H1 (cell line): ENCODE measurements at regions not wholly inside any gene's neighbourhood (a gene's known extent, or its start where the extent isn't known, plus 50 kb on each side); places are given as distances from the start of the nearest gene placed in this dataset.

Source experiments
- CTCF ChIA-PET: fragments of 300-600 bp; sonication (Branson Sonifier 250); formaldehyde crosslinking; loops from one replicate; lab custom pipeline; 2021; ENCODE audit not compliant: partially characterized antibody; lab: Charles Lee
- POLR2A ChIA-PET: fragments of 300-600 bp; sonication (Branson Sonifier 250); formaldehyde crosslinking; loops from one replicate; lab custom pipeline; 2021; ENCODE audit warnings: inconsistent platforms; ENCODE audit not compliant: partially characterized antibody; lab: Charles Lee
- DNase-seq, 2 experiments: peaks; one replicate each; pipeline versions ENCODE4 v3.0.0 to v3.0.0-alpha.2; 2010 to 2022; ENCODE audit warnings: low spot score in 2 of 2, low read depth in 1 of 2, mixed read lengths in 1 of 2
- FAIRE-seq: peaks from 2 replicates; lab custom pipeline; 2011; peaks lifted over from hg19 to GRCh38; lab: Jason Lieb, UNC
- H2AFZ ChIP-seq: 2 replicates; pipeline ENCODE4 v1.8.1; 2012; ENCODE audit warnings: low read length, inconsistent platforms
- H2AK5ac ChIP-seq: 2 replicates; pipeline ENCODE4 v1.6.1; 2013; ENCODE audit warnings: low read depth, low read length
- H2BK120ac ChIP-seq: replicated peaks from 2 replicates; pipeline ENCODE3; 2013; ENCODE audit warnings: low read depth, low read length, inconsistent platforms
- H2BK12ac ChIP-seq: 2 replicates; pipeline ENCODE4 v1.6.1; 2013; ENCODE audit warnings: low read depth, low read length
- H2BK15ac ChIP-seq: 2 replicates; pipeline ENCODE4 v1.6.1; 2013; ENCODE audit warnings: low read length
- H2BK20ac ChIP-seq: 2 replicates; pipeline ENCODE4 v1.6.1; 2013; ENCODE audit warnings: low read length
- H2BK5ac ChIP-seq: 2 replicates; pipeline ENCODE4 v1.6.1; 2013; ENCODE audit warnings: low read depth, low read length
- H3K14ac ChIP-seq: 2 replicates; pipeline ENCODE4 v1.6.1; 2013; ENCODE audit warnings: inconsistent platforms; ENCODE audit not compliant: insufficient read length
- H3K18ac ChIP-seq: 2 replicates; pipeline ENCODE4 v1.6.1; 2013; ENCODE audit warnings: low read length; ENCODE audit errors: extremely low read depth
- H3K23ac ChIP-seq: 2 replicates; pipeline ENCODE4 v1.6.1; 2013; ENCODE audit warnings: inconsistent platforms; ENCODE audit not compliant: insufficient read length
- H3K23me2 ChIP-seq: 2 replicates; pipeline ENCODE4 v1.6.1; 2013; ENCODE audit warnings: low read depth, low read length
- H3K27ac ChIP-seq: 2 replicates; pipeline ENCODE4 v1.6.1; 2011; ENCODE audit warnings: low read depth, low read length, inconsistent platforms
- H3K27me3 ChIP-seq, 4 experiments: replicated peaks in 1 of 4; 1 replicate in 1 of 4; 2 replicates in 3 of 4; pipeline versions ENCODE4 v1.6.1 to v1.8.1; 2011 to 2013; ENCODE audit warnings: low read length in 3 of 4, mild to moderate bottlenecking in 3 of 4, inconsistent platforms in 2 of 4, mixed read lengths in 2 of 4, moderate library complexity in 1 of 4; ENCODE audit not compliant: control insufficient read depth in 3 of 4, insufficient read depth in 3 of 4; ENCODE audit errors: extremely low read depth in 1 of 4
- H3K36me3 ChIP-seq, 4 experiments: 2 replicates each; pipeline versions ENCODE4 v1.6.1 to v1.8.1; 2011 to 2013; ENCODE audit warnings: mild to moderate bottlenecking in 4 of 4, low read length in 3 of 4, moderate library complexity in 2 of 4, control low read depth in 1 of 4, inconsistent platforms in 1 of 4; ENCODE audit not compliant: insufficient read depth in 4 of 4, control insufficient read depth in 2 of 4
- H3K4ac ChIP-seq: replicated peaks from 2 replicates; pipeline ENCODE3; 2013; ENCODE audit warnings: low read length, low read depth, mixed read lengths, inconsistent platforms; ENCODE audit not compliant: insufficient read length
- H3K4me1 ChIP-seq, 4 experiments: replicated peaks in 1 of 4; 1 replicate in 1 of 4; 2 replicates in 3 of 4; pipeline versions ENCODE4 v1.6.1 to v1.8.1; 2011 to 2013; ENCODE audit warnings: low read length in 3 of 4, inconsistent platforms in 2 of 4, mixed read lengths in 1 of 4; ENCODE audit not compliant: insufficient read depth in 4 of 4, control insufficient read depth in 3 of 4
- H3K4me2 ChIP-seq, 2 experiments: 2 replicates each; pipeline versions ENCODE4 v1.6.1 to v1.8.1; 2011 to 2013; ENCODE audit warnings: low read depth in 2 of 2, low read length in 2 of 2, control low read depth in 1 of 2, inconsistent platforms in 1 of 2, mild to moderate bottlenecking in 1 of 2; ENCODE audit not compliant: insufficient read depth in 1 of 2
- H3K4me3 ChIP-seq, 4 experiments: fragments of 200-600, 300-600 bp in 1 of 4; sonication (generic), shearing (Covaris generic), sonication (Bioruptor Twin) in 1 of 4; 2 replicates each; pipeline versions ENCODE4 v1.5.1 to v1.8.1; 2011 to 2016; ENCODE audit warnings: low read length in 4 of 4, low read depth in 3 of 4, control low read depth in 2 of 4, inconsistent platforms in 2 of 4, mild to moderate bottlenecking in 2 of 4, mixed read lengths in 1 of 4, moderate library complexity in 1 of 4; ENCODE audit not compliant: insufficient read depth in 2 of 4; ENCODE audit errors: extremely low read depth in 1 of 4
- H3K56ac ChIP-seq: replicated peaks from 2 replicates; pipeline ENCODE3; 2013; ENCODE audit warnings: low read depth, mild to moderate bottlenecking, mixed read lengths, low read length, inconsistent platforms; ENCODE audit not compliant: insufficient read length
- H3K79me1 ChIP-seq: 2 replicates; pipeline ENCODE4 v1.6.1; 2013; ENCODE audit warnings: low read depth, low read length, control low read depth
- H3K79me2 ChIP-seq, 2 experiments: 2 replicates each; pipeline versions ENCODE4 v1.6.1 to v1.8.1; 2012 to 2013; ENCODE audit warnings: low read length in 2 of 2, mild to moderate bottlenecking in 2 of 2, inconsistent platforms in 1 of 2; ENCODE audit not compliant: insufficient read depth in 2 of 2, control insufficient read depth in 1 of 2
- H3K9ac ChIP-seq, 4 experiments: replicated peaks in 1 of 4; 1 replicate in 1 of 4; 2 replicates in 3 of 4; pipeline versions ENCODE4 v1.6.1 to v1.8.1; 2011 to 2013; ENCODE audit warnings: low read depth in 3 of 4, low read length in 3 of 4, control low read depth in 2 of 4, mild to moderate bottlenecking in 2 of 4, moderate library complexity in 2 of 4, inconsistent platforms in 1 of 4; ENCODE audit errors: extremely low read depth in 1 of 4
- H3K9me3 ChIP-seq, 2 experiments: 2 replicates each; pipeline versions ENCODE4 v1.6.1 to v1.8.1; 2012 to 2013; ENCODE audit warnings: mild to moderate bottlenecking in 2 of 2, moderate library complexity in 2 of 2, control low read depth in 1 of 2, inconsistent platforms in 1 of 2, low read depth in 1 of 2, low read length in 1 of 2, mixed read lengths in 1 of 2; ENCODE audit not compliant: insufficient read depth in 2 of 2
- H4K20me1 ChIP-seq, 2 experiments: replicated peaks in 1 of 2; 2 replicates each; pipeline versions ENCODE3 to v1.8.1; 2011 to 2013; ENCODE audit warnings: inconsistent platforms in 2 of 2, low read length in 2 of 2, mild to moderate bottlenecking in 1 of 2; ENCODE audit not compliant: insufficient read depth in 2 of 2, control insufficient read depth in 1 of 2
- H4K5ac ChIP-seq: 2 replicates; pipeline ENCODE4 v1.6.1; 2013; ENCODE audit warnings: low read length, low read depth, mixed read lengths, inconsistent platforms; ENCODE audit not compliant: insufficient read length
- H4K8ac ChIP-seq: 2 replicates; pipeline ENCODE4 v1.8.0; 2013; ENCODE audit warnings: mild to moderate bottlenecking, moderate library complexity, low read length, inconsistent platforms; ENCODE audit not compliant: insufficient read depth; ENCODE audit errors: extremely low read depth
- H4K91ac ChIP-seq: replicated peaks from 2 replicates; pipeline ENCODE3; 2013; ENCODE audit warnings: low read length, mixed read lengths, inconsistent platforms; ENCODE audit not compliant: insufficient read length
- ATF3 ChIP-seq: IDR thresholded peaks from 2 replicates; pipeline ENCODE4 v1.6.1; 2011; ENCODE audit warnings: low read depth, mild to moderate bottlenecking, low read length; ENCODE audit not compliant: insufficient read depth
- E2F6 ChIP-seq: IDR thresholded peaks from 2 replicates; pipeline ENCODE4 v1.6.1; 2012; ENCODE audit warnings: inconsistent platforms
- FOSL1 ChIP-seq: IDR thresholded peaks from 2 replicates; pipeline ENCODE4 v1.6.1; 2011; ENCODE audit warnings: mild to moderate bottlenecking, low read depth, low read length, moderate library complexity; ENCODE audit not compliant: insufficient read depth
- JUN ChIP-seq: IDR thresholded peaks from 2 replicates; pipeline ENCODE4 v1.6.1; 2011; ENCODE audit warnings: low read depth, mild to moderate bottlenecking, improper control_type of control experiment, low read length
- RBBP5 ChIP-seq: IDR thresholded peaks from 2 replicates; pipeline ENCODE4 v1.7.1; 2012; ENCODE audit warnings: low read depth, mild to moderate bottlenecking, inconsistent platforms, low read length, moderate library complexity, borderline replicate concordance
- TEAD4 ChIP-seq: IDR thresholded peaks from 2 replicates; pipeline ENCODE4 v1.6.1; 2012; ENCODE audit warnings: low read depth, low read length, inconsistent platforms, mixed read lengths
- ZNF274 ChIP-seq: IDR thresholded peaks from 2 replicates; pipeline ENCODE4 v1.7.0; 2012; ENCODE audit warnings: low read length, borderline replicate concordance; ENCODE audit errors: extremely low read depth
- WGBS, 2 experiments: shearing (Covaris generic) in 1 of 2; methylation state at CpG; one replicate each; pipeline versions ENCODE4 v1.1.6 to v1.1.7; 2013 to 2015; ENCODE audit warnings: low lambda C conversion rate in 2 of 2, mixed read lengths in 2 of 2, inconsistent platforms in 1 of 2, low coverage in 1 of 2, missing lambda C conversion rate in 1 of 2; ENCODE audit not compliant: insufficient replicate concordance in 2 of 2, insufficient coverage in 1 of 2, insufficient read length in 1 of 2; ENCODE audit errors: extremely low coverage in 1 of 2, missing lambda C conversion rate in 1 of 2; 5-methylcytosine and 5-hydroxymethylcytosine counted together

GRCh38 chr21:20106368-20106767 is 891.8 kb upstream of the NCAM2 start:
- POLR2A ChIA-PET = no interaction called here
- H2BK20ac ChIP-seq = no peak overlapping the region
- FAIRE-seq = no peak
- no peak overlapping the region for H4K5ac ChIP-seq
- no peak overlapping the region for H4K8ac ChIP-seq
- WGBS, 2 experiments = 85% methylated on average over 2 of the region's 2 CpGs; no CpG with 5 or more reads in 1 of the 2 experiments
- H3K18ac ChIP-seq = no peak overlapping the region
- no peak overlapping the region for H3K56ac ChIP-seq
- H2AK5ac ChIP-seq = no peak overlapping the region
- H2BK12ac ChIP-seq = no peak overlapping the region
- H3K14ac ChIP-seq = no peak overlapping the region
- H3K27me3 ChIP-seq = no peaks in the 10 kb centered on the region
- H3K4me3 ChIP-seq = no peak overlapping the region
- TF ChIP-seq TEAD4 (no peak), ATF3 (no peak), E2F6 (no peak), RBBP5 (no peak), JUN (no peak), ZNF274 (no peak), FOSL1 (no peak)
- TF ChIP-seq, all 59 proteins: peak for 0
- no peak overlapping the region for H3K27ac ChIP-seq
- H4K20me1 ChIP-seq = no peaks in the 10 kb centered on the region
- H2BK120ac ChIP-seq = no peak overlapping the region
- no peak overlapping the region for H3K4me2 ChIP-seq
- no peak overlapping the region for H3K23ac ChIP-seq
- no peak overlapping the region for H2AFZ ChIP-seq
- no peaks in the 10 kb centered on the region for H3K79me1 ChIP-seq
- H4K91ac ChIP-seq = no peak overlapping the region
- H2BK5ac ChIP-seq = no peak overlapping the region
- no peaks in the 10 kb centered on the region for H3K79me2 ChIP-seq
- no peak overlapping the region for H3K9ac ChIP-seq
- no peaks in the 10 kb centered on the region for H3K23me2 ChIP-seq
- H3K36me3 ChIP-seq = no peaks in the 10 kb centered on the region
- H2BK15ac ChIP-seq = no peak overlapping the region
- no peak for DNase-seq
- H3K4ac ChIP-seq = no peak overlapping the region
- CTCF ChIA-PET = no interaction called here
- no peaks in the 10 kb centered on the region for H3K4me1 ChIP-seq
- no peaks in the 10 kb centered on the region for H3K9me3 ChIP-seq
